OCI-LY7 (cell line): ENCODE measurements at regions not wholly inside any gene's neighbourhood (a gene's known extent, or its start where the extent isn't known, plus 50 kb on each side); places are given as distances from the start of the nearest gene placed in this dataset.

ENCODE experiments used
- EZH2phosphoT487 ChIP-seq: fragments of 200-600 bp; sonication (generic); IDR thresholded peaks from 2 replicates; pipeline ENCODE4 v1.6.1; 2018; ENCODE audit warnings: low read depth, borderline replicate concordance, mild to moderate bottlenecking, mixed run types, antibody characterized with exemption, low read length, moderate library complexity, mixed read lengths
- TF ChIP-seq, protein P1 (sequence below): fragments of 200-600 bp; sonication (generic); conservative IDR thresholded peaks from 2 replicates; pipeline ENCODE4 v1.5.1; 2014; ENCODE audit warnings: mild to moderate bottlenecking, antibody characterized with exemption, low read length, moderate library complexity, mixed read lengths

DNA sequence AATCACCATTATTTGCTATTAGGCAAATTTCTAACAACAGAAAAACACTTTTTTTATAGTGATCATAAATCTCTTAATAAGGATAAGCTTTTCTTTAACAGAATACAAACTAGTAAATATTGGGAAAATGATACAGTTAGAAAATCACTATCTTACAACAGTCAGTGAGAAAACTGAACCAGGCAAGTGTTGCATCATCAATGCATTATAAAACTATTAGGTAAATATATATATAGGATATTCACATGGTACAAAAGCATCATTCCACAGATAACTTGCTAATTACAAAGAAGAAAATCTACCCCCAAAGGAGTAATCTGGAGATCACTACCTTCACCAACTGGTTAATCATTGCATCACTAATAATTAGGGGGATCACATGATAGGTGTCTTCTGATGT, 652.1 kb downstream of the HACE1 start:
- TF ChIP-seq, protein P1, sequence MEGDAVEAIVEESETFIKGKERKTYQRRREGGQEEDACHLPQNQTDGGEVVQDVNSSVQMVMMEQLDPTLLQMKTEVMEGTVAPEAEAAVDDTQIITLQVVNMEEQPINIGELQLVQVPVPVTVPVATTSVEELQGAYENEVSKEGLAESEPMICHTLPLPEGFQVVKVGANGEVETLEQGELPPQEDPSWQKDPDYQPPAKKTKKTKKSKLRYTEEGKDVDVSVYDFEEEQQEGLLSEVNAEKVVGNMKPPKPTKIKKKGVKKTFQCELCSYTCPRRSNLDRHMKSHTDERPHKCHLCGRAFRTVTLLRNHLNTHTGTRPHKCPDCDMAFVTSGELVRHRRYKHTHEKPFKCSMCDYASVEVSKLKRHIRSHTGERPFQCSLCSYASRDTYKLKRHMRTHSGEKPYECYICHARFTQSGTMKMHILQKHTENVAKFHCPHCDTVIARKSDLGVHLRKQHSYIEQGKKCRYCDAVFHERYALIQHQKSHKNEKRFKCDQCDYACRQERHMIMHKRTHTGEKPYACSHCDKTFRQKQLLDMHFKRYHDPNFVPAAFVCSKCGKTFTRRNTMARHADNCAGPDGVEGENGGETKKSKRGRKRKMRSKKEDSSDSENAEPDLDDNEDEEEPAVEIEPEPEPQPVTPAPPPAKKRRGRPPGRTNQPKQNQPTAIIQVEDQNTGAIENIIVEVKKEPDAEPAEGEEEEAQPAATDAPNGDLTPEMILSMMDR, result no peak
- TF ChIP-seq EZH2phosphoT487, result no peak
